HEK293 (cell line): ENCODE measurements at regions not wholly inside any gene's neighbourhood (a gene's known extent, or its start where the extent isn't known, plus 50 kb on each side); places are given as distances from the start of the nearest gene placed in this dataset.

Experiments
- CTCF ChIA-PET: fragments of 350-600 bp; formaldehyde crosslinking; extraction: SDS; loops from one replicate; lab custom pipeline; 2021; ENCODE audit warnings: antibody characterized with exemption; lab: Yijun Ruan, JAX
- POLR2A ChIA-PET: fragments of 300-600 bp; formaldehyde crosslinking; extraction: SDS; loops from one replicate; lab custom pipeline; 2020; ENCODE audit warnings: antibody characterized with exemption, inconsistent platforms; lab: Yijun Ruan, JAX
- H3K27ac ChIP-seq: fragments of 200-500 bp; sonication (Bioruptor generic); 2 replicates; pipeline ENCODE4 v1.5.1; 2014; ENCODE audit warnings: low read depth, low read length, control low read depth, inconsistent platforms; ENCODE audit errors: extremely low read depth
- H3K36me3 ChIP-seq, 2 experiments: fragments of 200-500 bp in 1 of 2; sonication (Bioruptor generic) in 1 of 2; 1 replicate in 1 of 2; 2 replicates in 1 of 2; pipeline ENCODE4 v1.5.1; 2014 to 2017; ENCODE audit warnings: inconsistent platforms in 2 of 2, low read length in 2 of 2; ENCODE audit not compliant: control insufficient read depth in 2 of 2, insufficient read depth in 1 of 2
- H3K4me1 ChIP-seq: fragments of 200-500 bp; sonication (Bioruptor generic); 2 replicates; pipeline ENCODE4 v1.5.1; 2014; ENCODE audit warnings: mild to moderate bottlenecking, low read length, inconsistent platforms; ENCODE audit not compliant: control insufficient read depth, insufficient read depth
- H3K4me3 ChIP-seq: 2 replicates; pipeline ENCODE4 v1.5.1; 2011; ENCODE audit warnings: low read depth, mild to moderate bottlenecking, control low read depth, low read length, moderate library complexity
- H3K9me3 ChIP-seq: fragments of 200-500 bp; sonication (Bioruptor generic); 2 replicates; pipeline ENCODE4 v1.5.1; 2014; ENCODE audit warnings: low read depth, low read length, inconsistent platforms; ENCODE audit not compliant: control insufficient read depth, insufficient read depth
- FEZF1 ChIP-seq: fragments of 450-650 bp; formaldehyde crosslinking; IDR thresholded peaks from 2 replicates; pipeline ENCODE4 v1.5.1; 2016; ENCODE audit warnings: missing biosample characterization, missing genetic modification characterization
- IKZF3 ChIP-seq: fragments of 450-650 bp; IDR thresholded peaks from 2 replicates; pipeline ENCODE4 v1.5.0; 2018; ENCODE audit warnings: missing biosample characterization, mild to moderate bottlenecking, missing genetic modification characterization, moderate library complexity
- KLF16 ChIP-seq: fragments of 450-650 bp; formaldehyde crosslinking; IDR thresholded peaks from 2 replicates; pipeline ENCODE4 v1.5.1; 2017; ENCODE audit warnings: missing biosample characterization, missing genetic modification characterization
- KLF17 ChIP-seq: fragments of 450-650 bp; formaldehyde crosslinking; IDR thresholded peaks from 2 replicates; pipeline ENCODE4 v1.5.1; 2016; ENCODE audit warnings: missing biosample characterization, missing genetic modification characterization
- PRDM2 ChIP-seq: fragments of 450-650 bp; formaldehyde crosslinking; IDR thresholded peaks from 2 replicates; pipeline ENCODE4 v1.5.1; 2016; ENCODE audit warnings: missing biosample characterization, missing genetic modification characterization, borderline replicate concordance
- PRDM4 ChIP-seq: fragments of 450-650 bp; formaldehyde crosslinking; IDR thresholded peaks from 2 replicates; pipeline ENCODE4 v1.5.1; 2017; ENCODE audit warnings: missing biosample characterization, missing genetic modification characterization
- PRDM6 ChIP-seq: fragments of 450-650 bp; formaldehyde crosslinking; IDR thresholded peaks from 2 replicates; pipeline ENCODE4 v1.5.1; 2017; ENCODE audit warnings: missing biosample characterization, missing genetic modification characterization
- SETDB1 ChIP-seq: IDR thresholded peaks from one replicate; pipeline ENCODE4 v1.6.1; 2017; ENCODE audit warnings: mild to moderate bottlenecking, low read length, moderate library complexity, mixed read lengths; ENCODE audit not compliant: insufficient read length
- ZBTB11 ChIP-seq: fragments of 450-650 bp; formaldehyde crosslinking; conservative IDR thresholded peaks from 2 replicates; pipeline ENCODE4 v1.5.1; 2016; ENCODE audit warnings: low read depth, missing biosample characterization, missing genetic modification characterization
- ZFP41 ChIP-seq: fragments of 450-650 bp; formaldehyde crosslinking; IDR thresholded peaks from 2 replicates; pipeline ENCODE4 v1.5.1; 2016; ENCODE audit warnings: missing biosample characterization, missing genetic modification characterization, borderline replicate concordance
- ZNF169 ChIP-seq: fragments of 450-650 bp; formaldehyde crosslinking; IDR thresholded peaks from 2 replicates; pipeline ENCODE4 v1.5.1; 2016; ENCODE audit warnings: missing biosample characterization, missing genetic modification characterization
- ZNF184 ChIP-seq: fragments of 450-650 bp; IDR thresholded peaks from 2 replicates; pipeline ENCODE4 v1.5.1; 2018; ENCODE audit warnings: missing biosample characterization, mild to moderate bottlenecking, missing genetic modification characterization
- ZNF202 ChIP-seq: fragments of 450-650 bp; formaldehyde crosslinking; IDR thresholded peaks from 2 replicates; pipeline ENCODE4 v1.5.1; 2016; ENCODE audit warnings: missing biosample characterization, missing genetic modification characterization, borderline replicate concordance
- ZNF404 ChIP-seq: fragments of 450-650 bp; formaldehyde crosslinking; IDR thresholded peaks from 2 replicates; pipeline ENCODE4 v1.5.1; 2017; ENCODE audit warnings: missing biosample characterization, missing genetic modification characterization
- ZNF423 ChIP-seq: fragments of 450-650 bp; formaldehyde crosslinking; IDR thresholded peaks from 2 replicates; pipeline ENCODE4 v1.5.1; 2016; ENCODE audit warnings: missing biosample characterization, missing genetic modification characterization
- ZNF558 ChIP-seq: fragments of 450-650 bp; formaldehyde crosslinking; IDR thresholded peaks from 2 replicates; pipeline ENCODE4 v1.5.1; 2016; ENCODE audit warnings: missing biosample characterization, missing genetic modification characterization
- ZNF629 ChIP-seq: fragments of 450-650 bp; formaldehyde crosslinking; IDR thresholded peaks from 2 replicates; pipeline ENCODE4 v1.5.1; 2017; ENCODE audit warnings: missing biosample characterization, missing genetic modification characterization
- ZNF747 ChIP-seq: fragments of 450-650 bp; formaldehyde crosslinking; IDR thresholded peaks from 2 replicates; pipeline ENCODE4 v1.5.1; 2016; ENCODE audit warnings: missing biosample characterization, missing genetic modification characterization
- ZNF76 ChIP-seq: fragments of 450-650 bp; formaldehyde crosslinking; IDR thresholded peaks from 2 replicates; pipeline ENCODE4; 2016; ENCODE audit warnings: low read depth, missing biosample characterization, missing genetic modification characterization, borderline replicate concordance
- ZSCAN4 ChIP-seq: fragments of 450-650 bp; formaldehyde crosslinking; IDR thresholded peaks from 2 replicates; pipeline ENCODE4 v1.5.1; 2017; ENCODE audit warnings: missing biosample characterization, missing genetic modification characterization

GRCh38 chr14:86221755-86222154, 691.8 kb downstream of the FLRT2 start:
- POLR2A ChIA-PET = no interaction called here
- TF ChIP-seq ZNF76 (tag by site-specific recombination) = no peak
- no peak for TF ChIP-seq ZNF558
- no peak for TF ChIP-seq PRDM6 (tag by site-specific recombination)
- TF ChIP-seq ZNF423 (tag by site-specific recombination) = no peak
- no peak for TF ChIP-seq ZNF404
- TF ChIP-seq FEZF1 = no peak
- TF ChIP-seq ZSCAN4 (tag by site-specific recombination) = no peak
- no peak for TF ChIP-seq PRDM2 (tag by site-specific recombination)
- TF ChIP-seq ZNF747 (tag by site-specific recombination) = no peak
- TF ChIP-seq KLF17 = no peak
- no peak for TF ChIP-seq ZNF169 (tag by site-specific recombination)
- TF ChIP-seq SETDB1 = no peak
- TF ChIP-seq KLF16 (tag by site-specific recombination) = no peak
- TF ChIP-seq, all 188 proteins: peak for 0
- H3K36me3 ChIP-seq = no peaks in the 10 kb centered on the region
- H3K4me3 ChIP-seq = no peak overlapping the region
- H3K4me1 ChIP-seq = no peaks in the 10 kb centered on the region
- H3K9me3 ChIP-seq = no peaks in the 10 kb centered on the region
- H3K27ac ChIP-seq = no peak overlapping the region
- CTCF ChIA-PET = no interaction called here

GRCh38 chr14:86221000-86221399, 691.1 kb downstream of the FLRT2 start:
- CTCF ChIA-PET = interaction anchor here (0.7 kb wide), 1 partner anchor 27 kb away, joined by 3 read pairs; no protein-coding TSS in a partner anchor
- Histone ChIP-seq H3K36me3 (no peaks in the 10 kb centered on the region), H3K4me1 (no peaks in the 10 kb centered on the region), H3K4me3 (no peak overlapping the region), H3K27ac (no peak overlapping the region), H3K9me3 (no peaks in the 10 kb centered on the region)
- POLR2A ChIA-PET = no interaction called here
- no peak for TF ChIP-seq ZBTB11
- no peak for TF ChIP-seq ZNF202 (tag by site-specific recombination)
- TF ChIP-seq ZFP41 (tag by site-specific recombination) = no peak
- TF ChIP-seq ZNF629 = no peak
- TF ChIP-seq ZNF76 (tag by site-specific recombination) = no peak
- TF ChIP-seq PRDM4 (tag by site-specific recombination) = no peak
- no peak for TF ChIP-seq ZNF747 (tag by site-specific recombination)
- no peak for TF ChIP-seq ZNF184 (tag by site-specific recombination)
- no peak for TF ChIP-seq IKZF3 (tag by site-specific recombination)
